ENCODE measurements at regions not wholly inside any gene's neighbourhood (a gene's known extent, or its start where the extent isn't known, plus 50 kb on each side); places are given as distances from the start of the nearest gene placed in this dataset.
"Not testable (repeated sequence)": the region's sequence is repeated elsewhere in the genome, so short reads cannot be mapped to it uniquely, and the experiment has no call there.

- DNase-seq (ENCODE audit: low read depth, low spot score): no peak
These were observed 161.5 kb upstream of the CDKN2B start for GRCh38 chr9:22170556-22170955.

- no peak for DNase-seq (ENCODE audit: low read depth, low spot score)
These were observed 162.0 kb upstream of the CDKN2B start for GRCh38 chr9:22170990-22171670.

- no peak for DNase-seq (ENCODE audit: low read depth, low spot score)
These were observed 162.6 kb upstream of the CDKN2B start for GRCh38 chr9:22171691-22172090.

GRCh38 chr9:22173908-22174307 is 164.8 kb upstream of the CDKN2B start:
- no peak for DNase-seq (ENCODE audit: low read depth, low spot score)

- no peak for DNase-seq (ENCODE audit: low read depth, low spot score)
These were observed 167.0 kb upstream of the CDKN2B start for GRCh38 chr9:22175972-22176545.

- DNase-seq (ENCODE audit: low read depth, low spot score): not testable (repeated sequence)
These were observed 171.9 kb upstream of the CDKN2B start for GRCh38 chr9:22181021-22181420.

GRCh38 chr9:22189471-22189870 is 180.4 kb upstream of the CDKN2B start:
- DNase-seq (ENCODE audit: low read depth, low spot score): no peak

- DNase-seq (ENCODE audit: low read depth, low spot score): not testable (repeated sequence)
These were observed 187.9 kb upstream of the CDKN2B start for GRCh38 chr9:22197000-22197399.

- DNase-seq (ENCODE audit: low read depth, low spot score): no peak
These were observed 189.6 kb upstream of the CDKN2B start for GRCh38 chr9:22198681-22199080.

GRCh38 chr9:22201256-22201655 is 192.2 kb upstream of the CDKN2B start:
- no peak for DNase-seq (ENCODE audit: low read depth, low spot score)

GRCh38 chr9:22203371-22204138 is 194.4 kb upstream of the CDKN2B start:
- DNase-seq (ENCODE audit: low read depth, low spot score): no peak

- DNase-seq (ENCODE audit: low read depth, low spot score): no peak
These were observed 195.1 kb upstream of the CDKN2B start for GRCh38 chr9:22204240-22204639.

- DNase-seq (ENCODE audit: low read depth, low spot score): no peak
These were observed 197.7 kb upstream of the CDKN2B start for GRCh38 chr9:22206833-22207232.

- DNase-seq (ENCODE audit: low read depth, low spot score): no peak
These were observed 199.9 kb upstream of the CDKN2B start for GRCh38 chr9:22208846-22209585.

GRCh38 chr9:22210262-22210661 is 201.2 kb upstream of the CDKN2B start:
- no peak for DNase-seq (ENCODE audit: low read depth, low spot score)

GRCh38 chr9:22210936-22211335 is 201.8 kb upstream of the CDKN2B start:
- DNase-seq (ENCODE audit: low read depth, low spot score): no peak

GRCh38 chr9:22211588-22212360 is 202.7 kb upstream of the CDKN2B start:
- peak; percentile 89 for DNase-seq (ENCODE audit: low read depth, low spot score)

- no peak for DNase-seq (ENCODE audit: low read depth, low spot score)
These were observed 204.9 kb upstream of the CDKN2B start for GRCh38 chr9:22214021-22214420.

GRCh38 chr9:22214497-22215031 is 205.5 kb upstream of the CDKN2B start:
- DNase-seq (ENCODE audit: low read depth, low spot score): no peak

GRCh38 chr9:22215521-22215920 is 206.4 kb upstream of the CDKN2B start:
- no peak for DNase-seq (ENCODE audit: low read depth, low spot score)

GRCh38 chr9:22216730-22217172 is 207.6 kb upstream of the CDKN2B start:
- no peak for DNase-seq (ENCODE audit: low read depth, low spot score)
